ENCODE measurements at regions not wholly inside any gene's neighbourhood (a gene's known extent, or its start where the extent isn't known, plus 50 kb on each side); places are given as distances from the start of the nearest gene placed in this dataset.

GRCh38 chr2:236685979-236686520 is 116.4 kb downstream of the ACKR3 start:
- TF ChIP-seq GATA3 (IDR thresholded peaks at IDR 0.05; ENCODE audit: low read depth, low read length) (no peak), GATA2 (IDR thresholded peaks at IDR 0.05; ENCODE audit: low read depth, low read length) (no peak)

Data from SH-SY5Y (cell line).